CD4-positive, alpha-beta T cell treated with Interleukin-6 for 4 hours (primary cell): ENCODE measurements at regions not wholly inside any gene's neighbourhood (a gene's known extent, or its start where the extent isn't known, plus 50 kb on each side); places are given as distances from the start of the nearest gene placed in this dataset.
"Not testable (repeated sequence)": the region's sequence is repeated elsewhere in the genome, so short reads cannot be mapped to it uniquely, and the experiment has no call there.

ENCODE experiments used
- DNase-seq: peaks from one replicate; pipeline ENCODE4 v3.0.0-alpha.2; 2020; ENCODE audit warnings: mixed read lengths

DNA sequence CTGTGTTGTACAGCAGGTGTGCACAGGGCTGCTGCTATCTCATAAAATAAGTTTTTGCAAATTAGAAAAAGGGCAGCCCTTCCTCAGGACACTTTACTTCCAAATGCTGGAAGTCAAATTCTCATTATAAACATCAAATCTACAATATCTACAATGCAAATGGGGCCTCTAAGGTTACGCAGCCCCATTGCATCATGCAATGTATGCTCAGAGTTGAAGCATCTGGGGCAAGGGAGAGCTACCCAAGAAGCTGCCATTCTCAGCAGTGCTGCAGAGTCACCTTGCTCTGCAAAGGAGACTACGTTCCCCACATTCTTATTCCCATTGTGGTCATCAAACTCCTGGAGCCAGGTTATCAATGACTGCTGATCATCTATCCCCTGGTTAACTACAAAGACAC is 208.9 kb upstream of the POGK start:
- no peak for DNase-seq

DNA sequence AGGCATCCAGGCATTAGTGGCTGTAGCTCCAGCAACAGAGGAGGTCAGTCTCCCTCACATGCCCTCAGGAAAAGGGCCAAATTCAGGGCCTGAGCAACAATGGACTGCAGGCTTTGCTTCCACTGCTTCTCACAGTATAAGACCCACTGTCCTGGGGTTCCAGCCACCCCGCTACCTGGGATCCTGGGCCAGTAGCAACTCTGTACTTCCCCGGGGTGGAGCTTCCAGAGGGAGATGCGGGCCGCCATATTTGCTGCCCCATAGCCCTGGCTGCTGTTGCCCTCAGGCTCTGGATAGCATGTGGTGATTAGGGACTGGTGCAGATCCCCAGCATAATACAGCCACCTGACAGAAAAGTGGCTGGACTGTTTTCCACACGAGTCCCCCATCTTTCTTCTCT is 201.1 kb upstream of the POGK start:
- DNase-seq: no peak

DNA sequence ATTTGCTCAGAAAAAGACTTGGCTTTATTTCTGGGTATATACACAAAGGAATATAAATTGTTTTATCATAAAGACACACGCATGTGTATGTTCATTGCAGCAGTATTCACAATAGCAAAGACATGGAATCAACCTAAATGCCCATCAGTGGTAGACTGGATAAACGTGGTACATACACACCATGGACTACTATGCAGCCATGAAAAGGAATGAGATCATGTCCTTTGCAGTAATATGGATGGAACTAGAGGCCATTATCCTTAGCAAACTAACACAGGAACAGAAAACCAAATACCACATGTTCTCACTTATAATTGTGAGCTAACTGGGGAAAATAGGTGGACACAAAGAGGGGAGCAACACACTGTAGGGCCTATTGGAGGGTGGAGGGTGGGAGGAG is 182.0 kb upstream of the POGK start:
- DNase-seq: not testable (repeated sequence)

DNA sequence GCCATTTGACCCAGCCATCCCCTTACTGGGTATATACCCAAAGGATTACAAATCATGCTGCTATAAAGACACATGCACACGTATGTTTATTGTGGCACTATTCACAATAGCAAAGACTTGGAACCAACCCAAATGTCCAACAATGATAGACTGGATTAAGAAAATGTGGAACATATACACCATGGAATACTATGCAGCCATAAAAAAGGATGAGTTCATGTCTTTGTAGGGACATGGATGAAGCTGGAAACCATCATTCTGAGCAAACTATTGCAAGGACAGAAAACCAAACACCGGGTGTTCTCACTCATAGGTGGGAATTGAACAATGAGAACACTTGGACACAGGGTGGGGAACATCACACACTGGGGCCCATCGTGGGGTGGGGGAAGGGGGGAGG is 172.5 kb upstream of the POGK start:
- DNase-seq: not testable (repeated sequence)

DNA sequence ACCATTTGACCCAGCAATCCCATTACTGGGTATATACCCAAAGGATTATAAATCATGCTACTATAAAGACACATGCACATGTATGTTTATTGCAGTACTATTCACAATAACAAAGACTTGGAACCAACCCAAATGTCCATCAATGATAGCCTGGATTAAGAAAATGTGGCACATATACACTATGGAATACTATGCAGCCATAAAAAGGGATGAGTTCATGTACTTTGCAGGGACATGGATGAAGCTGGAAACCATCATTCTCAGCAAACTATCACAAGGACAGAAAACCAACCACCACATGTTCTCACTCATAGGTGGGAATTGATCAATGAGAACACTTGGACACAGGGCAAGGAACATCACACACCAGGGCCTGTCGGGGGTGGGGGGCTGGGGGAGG is 171.7 kb upstream of the POGK start:
- not testable (repeated sequence) for DNase-seq

DNA sequence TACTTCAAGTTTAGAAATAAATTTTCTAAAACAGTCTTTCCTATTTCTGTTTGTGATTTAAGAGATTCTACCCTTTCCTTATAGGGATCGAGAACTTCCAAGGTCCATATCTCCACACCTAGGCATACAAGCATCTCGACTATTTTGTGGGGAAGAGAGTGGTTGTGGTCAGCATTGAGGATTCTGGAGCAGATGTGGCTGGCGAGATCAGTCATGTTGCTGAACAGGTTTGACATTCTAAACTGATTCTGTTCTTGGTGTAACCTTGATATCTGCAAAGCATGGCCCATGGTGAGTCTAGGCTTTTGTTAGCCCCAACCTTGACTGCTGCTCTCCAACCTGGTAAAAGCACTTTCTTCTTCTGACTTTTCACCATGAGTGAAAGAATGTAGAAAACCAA is 167.6 kb upstream of the POGK start:
- DNase-seq: no peak

DNA sequence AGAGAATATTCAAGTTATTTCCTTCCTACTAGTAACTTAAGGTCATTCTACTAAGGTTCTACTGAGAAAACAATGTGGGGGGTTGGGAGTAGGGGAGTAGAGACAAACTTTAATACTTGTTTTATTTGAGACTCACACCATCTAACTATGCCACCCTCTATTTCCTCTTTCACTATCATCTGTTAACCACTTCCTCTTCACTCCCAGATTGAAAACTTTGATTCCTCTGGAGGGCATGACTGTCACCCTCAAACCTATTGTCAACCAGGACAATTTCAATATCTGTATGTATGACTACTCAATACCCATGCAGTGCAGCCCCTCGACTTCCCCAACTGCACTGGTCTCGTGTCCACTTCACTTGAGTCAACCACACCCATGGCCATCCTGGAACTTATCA is 165.6 kb upstream of the POGK start:
- no peak for DNase-seq

DNA sequence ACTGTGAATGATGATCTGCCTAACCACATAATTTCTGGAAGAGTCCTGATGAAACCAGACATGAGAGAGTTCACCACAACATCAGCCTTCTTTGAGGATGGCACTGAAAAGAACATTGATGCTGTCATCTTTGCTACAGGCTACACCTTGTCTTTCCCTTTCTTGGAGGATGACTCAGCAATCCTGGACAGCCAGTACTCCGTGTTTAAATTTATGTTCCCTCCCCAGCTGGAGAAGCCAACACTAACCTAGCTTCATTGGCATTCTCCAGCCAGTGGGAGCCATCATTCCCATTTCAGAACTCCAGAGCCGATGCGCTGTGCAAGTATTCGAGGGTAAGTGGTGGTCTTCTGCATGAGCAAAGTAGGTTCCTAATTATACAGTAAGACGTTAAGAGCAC is 164.1 kb upstream of the POGK start:
- no peak for DNase-seq

DNA sequence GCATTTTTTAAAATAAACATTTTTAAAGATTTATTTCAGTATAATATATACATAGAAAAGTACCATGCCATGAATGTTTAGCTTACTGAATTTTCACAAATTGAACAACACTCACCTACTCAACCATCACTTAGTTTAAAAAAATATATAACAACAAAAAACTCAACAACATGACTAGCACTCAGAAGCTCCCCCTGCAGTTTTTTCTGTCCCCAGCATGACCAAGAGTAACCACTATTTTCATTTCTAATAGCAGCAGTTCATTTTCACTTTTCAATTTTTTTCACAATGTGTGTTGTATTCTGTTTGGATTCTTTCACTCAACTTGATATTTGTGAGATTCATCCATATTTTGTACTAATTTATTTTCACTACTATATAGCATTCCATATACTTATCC is 162.3 kb upstream of the POGK start:
- no peak for DNase-seq

DNA sequence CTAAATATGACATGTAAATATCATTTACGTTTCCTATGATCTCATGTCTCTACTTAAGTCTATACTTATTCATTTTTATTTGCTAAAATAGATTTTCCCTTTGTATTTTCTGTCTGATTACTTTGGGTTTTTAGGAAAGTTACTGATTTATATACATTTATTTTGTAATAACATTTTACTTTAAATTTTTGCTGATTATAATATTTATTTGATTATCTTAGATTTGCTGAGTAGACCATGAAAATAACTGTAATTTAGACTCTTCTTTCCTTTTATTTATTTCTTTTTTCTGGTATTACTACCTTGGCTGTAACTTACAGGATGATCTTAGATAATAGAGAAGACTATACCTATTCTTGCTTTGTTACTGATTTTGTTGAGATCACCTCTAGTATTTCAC is 159.9 kb upstream of the POGK start:
- DNase-seq: no peak

DNA sequence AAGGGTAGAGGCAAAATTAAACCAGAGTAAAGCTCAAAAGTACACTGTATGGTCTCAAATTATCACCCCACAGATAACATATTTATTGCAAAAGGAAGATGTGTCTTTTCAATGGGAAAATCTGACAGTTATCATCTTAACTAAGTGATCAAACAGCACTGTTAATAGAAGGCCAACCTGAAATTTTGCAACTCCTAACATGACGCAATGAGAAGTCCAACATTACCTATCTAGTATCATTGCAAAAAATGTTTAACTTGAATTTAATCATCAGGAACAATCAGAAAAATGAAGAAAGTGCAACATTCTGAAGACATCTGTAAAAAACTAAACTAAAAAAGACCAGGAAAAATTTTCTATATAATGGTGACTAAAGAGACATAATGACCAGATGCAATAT is 156.7 kb upstream of the POGK start:
- DNase-seq: no peak

DNA sequence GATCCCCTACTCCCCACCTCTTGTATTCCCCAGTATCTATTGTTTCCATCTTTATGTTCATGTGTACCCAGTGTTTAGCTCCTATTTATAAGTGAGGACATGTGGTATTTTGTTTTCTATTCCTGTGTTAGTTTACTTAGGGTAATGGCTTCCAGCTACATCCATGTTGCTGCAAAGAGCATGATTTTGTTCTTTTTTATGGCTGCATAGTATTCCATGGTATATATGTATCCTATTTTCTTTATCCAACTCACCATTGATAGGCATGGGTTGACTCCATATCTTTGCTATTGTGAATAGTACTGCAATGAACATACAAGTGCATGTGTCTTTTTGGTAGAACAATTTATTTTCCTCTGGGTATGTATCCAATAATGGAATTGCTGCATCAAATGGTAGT is 154.6 kb upstream of the POGK start:
- DNase-seq: not testable (repeated sequence)

DNA sequence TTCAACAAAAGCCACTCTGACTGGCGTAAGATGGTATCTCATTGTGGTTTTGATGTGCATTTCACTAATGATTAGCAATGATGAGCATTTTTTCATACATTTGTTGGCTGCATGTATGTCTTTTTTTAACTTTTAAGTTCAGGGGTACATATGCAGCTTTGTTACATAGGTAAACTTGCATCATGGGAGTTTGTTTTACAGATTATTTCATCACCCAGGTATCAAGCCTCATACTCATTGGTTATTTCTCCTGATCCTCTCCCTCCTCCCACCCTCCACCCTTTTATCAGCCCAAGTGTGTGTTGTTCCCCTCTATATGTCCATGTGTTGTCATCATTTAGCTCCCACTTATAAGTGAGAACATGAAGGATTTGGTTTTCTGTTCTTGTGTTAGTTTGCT is 154.1 kb upstream of the POGK start:
- no peak for DNase-seq

DNA sequence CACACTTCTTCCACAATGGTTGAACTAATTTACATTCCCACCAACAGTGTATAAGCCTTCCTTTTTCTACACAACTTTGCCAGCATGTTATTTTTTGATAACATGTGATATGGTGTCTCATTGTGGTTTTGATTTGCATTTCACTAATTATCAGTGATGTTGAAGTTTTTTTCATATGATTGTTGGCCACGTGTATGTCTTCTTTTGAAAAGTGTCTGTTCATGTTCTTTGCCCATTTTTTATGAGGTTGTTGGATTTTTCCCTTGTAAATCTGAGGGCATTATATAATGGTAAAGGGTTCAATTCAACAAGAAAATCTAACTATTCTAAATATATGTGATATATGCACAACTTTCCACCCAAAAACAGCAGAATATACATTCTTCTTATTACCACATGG is 153.4 kb upstream of the POGK start:
- not testable (repeated sequence) for DNase-seq

DNA sequence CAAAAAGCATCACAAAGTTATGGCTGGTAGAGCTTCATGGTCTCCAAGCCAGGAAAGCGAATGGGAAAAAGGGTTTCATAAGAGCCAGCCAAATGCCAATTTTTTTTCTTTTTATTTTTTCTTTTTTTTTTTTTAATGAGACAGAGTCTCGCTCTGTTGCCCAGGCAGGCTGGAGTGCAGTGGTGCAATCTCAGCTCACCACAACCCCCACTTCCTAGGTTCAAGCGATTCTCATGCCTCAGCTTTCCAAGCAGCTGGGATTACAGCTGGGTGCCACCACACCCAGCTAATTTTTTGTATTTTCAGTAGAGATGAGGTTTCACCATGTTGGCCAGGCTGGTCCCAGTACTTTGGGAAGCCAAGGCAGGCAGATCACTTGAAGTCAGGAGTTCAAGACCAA is 148.7 kb upstream of the POGK start:
- DNase-seq: not testable (repeated sequence)

DNA sequence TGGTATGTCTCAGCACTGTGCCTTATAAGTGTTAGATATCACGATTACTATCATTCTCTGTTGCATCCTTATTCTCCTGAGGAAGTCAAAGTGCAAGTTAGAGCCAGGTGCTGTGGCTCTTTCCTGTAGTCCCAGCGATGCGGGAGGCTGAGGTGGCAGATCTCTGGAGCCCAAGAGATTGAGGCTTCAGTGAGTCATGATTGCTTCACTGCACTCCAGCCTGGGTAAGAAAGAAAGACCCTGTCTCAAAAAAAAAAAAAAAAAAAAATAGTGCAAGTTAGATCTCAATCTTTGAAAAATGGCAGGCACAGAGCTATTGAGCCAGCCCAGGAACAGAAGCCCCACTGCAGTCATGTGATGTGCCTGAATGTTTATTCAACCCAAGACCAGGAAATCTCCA is 147.8 kb upstream of the POGK start:
- no peak for DNase-seq

DNA sequence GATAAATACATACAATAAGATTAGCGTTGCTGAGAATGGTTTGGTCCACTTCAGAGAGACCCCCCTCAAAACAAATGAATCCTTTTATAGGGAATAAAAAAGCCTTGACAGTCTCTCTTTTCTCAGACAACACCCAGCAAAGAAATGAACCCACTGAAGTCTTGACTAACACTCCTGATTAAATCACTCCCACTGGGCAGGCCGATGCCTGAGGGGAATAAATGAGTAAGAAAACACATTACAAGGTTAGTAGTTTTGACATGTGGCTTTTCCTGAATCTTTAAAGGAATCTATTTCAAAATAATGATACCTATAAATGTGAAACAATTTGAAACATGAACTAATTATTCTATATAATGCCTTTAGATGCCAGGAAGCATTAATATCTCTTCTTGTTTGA is 146.9 kb upstream of the POGK start:
- DNase-seq: no peak

DNA sequence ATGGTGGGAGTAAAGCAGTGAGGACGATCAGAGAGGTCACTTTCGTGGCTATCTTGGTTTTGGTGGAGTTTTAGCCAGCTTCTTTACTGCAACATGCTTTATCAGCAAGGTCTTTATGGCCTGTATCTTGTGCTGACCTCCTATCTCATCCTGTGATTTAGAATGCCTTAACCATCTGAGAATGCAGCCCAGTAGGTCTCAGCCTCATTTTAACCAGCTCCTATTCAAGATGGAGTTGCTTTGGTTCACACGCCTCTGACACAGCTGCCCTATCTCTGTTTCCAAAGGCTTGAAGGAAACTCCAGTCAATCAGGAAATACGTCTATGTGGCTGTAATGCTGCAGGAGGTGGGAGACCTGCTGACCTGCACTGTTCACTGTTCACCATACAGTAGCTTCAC is 146.1 kb upstream of the POGK start:
- DNase-seq: no peak

DNA sequence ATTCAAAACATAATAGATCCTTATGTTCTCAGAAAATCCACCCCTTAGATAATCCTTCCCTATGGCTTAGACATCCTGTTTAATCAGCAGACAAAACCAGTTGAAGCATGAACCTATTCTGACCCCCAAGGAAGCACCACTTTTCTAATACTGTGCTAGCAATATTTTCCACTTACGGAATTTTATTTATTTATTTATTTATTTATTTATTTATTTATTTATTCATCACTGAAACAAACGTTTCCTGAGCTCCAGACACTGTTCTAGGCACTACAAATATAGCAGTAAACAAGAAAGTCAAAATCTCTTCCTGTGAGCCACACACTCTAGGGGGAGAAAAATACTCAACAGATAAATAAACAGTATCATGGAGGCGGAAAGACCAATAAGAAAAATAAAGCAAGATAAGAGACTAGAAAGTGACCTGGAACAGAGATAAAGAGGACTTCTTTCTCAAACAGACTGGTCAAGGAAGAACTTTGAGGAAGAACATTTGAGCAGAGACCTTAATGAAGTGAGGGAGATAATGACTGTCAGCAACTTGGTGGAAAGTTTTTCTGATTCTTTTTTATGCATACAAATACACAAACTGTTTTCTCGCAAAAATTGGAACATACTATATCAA is 145.5 kb upstream of the POGK start:
- DNase-seq: no peak

DNA sequence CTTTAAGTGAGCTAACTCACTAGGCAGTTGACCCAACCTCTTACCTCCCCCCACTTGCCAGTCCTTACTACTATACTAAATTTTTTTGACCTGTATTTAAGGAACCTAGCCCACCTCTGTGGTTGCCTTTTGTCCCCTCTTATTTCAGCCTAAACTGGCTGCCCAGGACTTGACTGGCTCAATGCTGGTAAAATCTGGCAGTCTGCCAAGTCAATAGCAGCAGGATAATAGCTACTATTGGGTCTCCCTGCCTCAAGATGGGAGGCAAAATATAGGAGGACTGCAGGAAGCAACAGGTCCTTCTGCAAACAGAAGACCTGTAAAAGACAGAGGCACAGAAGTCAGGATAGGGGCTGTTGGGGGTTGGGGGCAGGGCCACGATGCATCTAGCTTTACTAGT is 144.2 kb upstream of the POGK start:
- DNase-seq: no peak

DNA sequence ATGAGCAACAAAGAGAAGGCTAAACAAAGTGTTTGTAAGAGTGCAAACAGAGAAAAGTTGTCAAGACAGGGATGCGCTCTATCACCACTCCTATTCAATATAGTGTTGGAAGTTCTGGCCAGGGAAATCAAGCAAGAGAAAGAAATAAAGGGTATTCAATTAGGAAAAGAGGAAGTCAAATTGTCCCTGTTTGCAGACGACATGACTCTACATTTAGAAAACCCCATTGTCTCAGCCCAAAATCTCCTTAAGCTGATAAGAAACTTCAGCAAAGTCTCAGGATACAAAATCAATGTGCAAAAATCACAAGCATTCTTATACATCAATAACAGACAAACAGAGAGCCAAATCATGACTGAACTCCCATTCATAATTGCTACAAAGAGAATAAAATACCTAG is 143.4 kb upstream of the POGK start:
- not testable (repeated sequence) for DNase-seq

DNA sequence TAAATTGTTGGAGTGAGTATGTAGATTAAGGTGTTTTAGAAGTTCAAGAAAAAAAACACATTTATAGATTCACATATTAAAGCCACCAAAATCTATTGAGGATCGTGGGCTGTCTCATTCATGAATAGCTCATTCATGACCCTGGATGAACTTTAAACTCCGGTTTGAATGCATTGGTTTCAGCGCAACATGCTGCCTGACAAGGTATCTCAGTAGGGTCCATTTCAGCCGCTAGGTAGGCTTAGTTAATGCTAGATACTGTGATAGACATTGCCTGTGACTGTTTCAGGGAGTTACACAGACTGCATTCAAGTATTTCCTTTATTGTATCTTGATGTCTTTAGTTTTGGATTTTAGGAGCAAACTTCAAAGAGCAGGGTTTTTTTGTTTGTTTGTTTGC is 140.5 kb upstream of the POGK start:
- no peak for DNase-seq

DNA sequence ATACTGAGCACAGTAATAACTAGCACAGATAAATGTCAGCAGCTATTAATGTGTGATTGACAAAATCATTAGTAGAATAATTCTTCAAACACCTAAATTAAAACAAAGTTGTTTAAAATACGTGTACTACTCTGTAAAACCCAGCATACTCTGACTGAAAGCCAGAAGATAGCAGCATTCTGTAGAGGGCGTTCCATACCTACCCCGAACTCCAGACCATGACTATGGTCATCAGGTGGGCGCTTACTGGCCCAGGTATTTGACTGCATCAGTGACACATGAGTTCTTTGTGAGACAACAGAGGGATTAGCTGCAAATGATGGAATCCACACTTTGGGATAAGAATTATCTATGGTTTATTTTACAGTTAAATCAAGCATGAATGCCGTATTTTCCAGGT is 139.7 kb upstream of the POGK start:
- DNase-seq: no peak

DNA sequence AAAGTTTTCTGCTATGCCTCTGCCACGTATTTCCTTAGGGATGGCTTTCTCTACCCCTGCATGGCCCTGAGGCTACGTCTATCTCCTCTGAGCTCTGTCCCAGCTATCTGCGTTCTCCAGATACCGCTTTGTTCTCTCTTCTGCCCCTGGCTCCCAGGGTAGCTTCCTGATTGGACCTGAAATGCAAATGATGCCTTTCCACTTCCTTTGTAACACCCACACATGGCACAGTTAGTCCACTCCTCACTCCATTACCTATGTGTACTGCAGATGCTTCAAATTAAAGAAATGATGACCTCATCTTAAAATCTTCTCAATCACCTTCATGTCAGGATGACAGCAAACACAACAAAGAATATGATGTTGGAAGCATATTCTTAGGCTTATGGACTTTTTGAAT is 138.6 kb upstream of the POGK start:
- no peak for DNase-seq

DNA sequence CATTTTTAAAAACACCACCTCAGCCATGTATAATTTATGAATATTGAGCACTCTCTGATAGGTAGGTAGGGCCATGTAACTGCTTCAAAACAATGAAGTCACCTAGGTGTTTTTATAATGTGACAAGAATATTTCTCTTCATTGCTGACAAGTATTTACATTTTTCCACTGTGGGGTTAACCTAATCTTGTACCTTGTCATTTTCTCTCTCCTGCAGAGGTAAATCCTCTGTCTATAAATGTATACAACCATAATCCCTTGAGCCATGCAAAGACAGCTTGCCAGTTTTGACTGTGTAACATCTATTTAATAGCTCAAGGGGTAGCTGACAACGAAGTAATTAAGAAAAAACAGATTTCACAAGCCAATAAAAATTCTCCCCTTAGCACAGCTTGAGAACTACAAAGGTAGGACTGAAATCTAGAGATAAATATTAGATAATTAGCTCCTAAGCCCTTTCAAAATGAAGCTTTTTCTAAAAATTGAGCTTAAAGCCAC is 137.6 kb upstream of the POGK start:
- no peak for DNase-seq

DNA sequence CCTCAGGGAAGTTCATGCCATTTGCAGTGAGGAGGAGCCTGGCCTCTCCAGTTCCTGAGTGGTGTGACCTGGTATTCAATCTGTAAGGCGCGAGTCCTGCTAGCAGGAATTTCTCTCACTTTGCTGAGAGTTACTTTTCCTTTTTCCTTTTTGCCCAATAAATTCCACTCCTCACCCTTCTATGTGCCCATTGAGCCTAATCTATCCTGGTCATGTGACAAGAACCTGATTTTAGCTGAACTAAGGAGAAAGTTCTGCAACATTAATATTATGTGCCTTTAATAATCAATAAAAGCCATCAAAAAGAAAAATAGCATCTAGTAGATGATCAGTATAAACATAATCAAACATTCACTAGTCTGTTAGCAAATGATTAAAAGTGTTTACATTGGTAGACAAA is 136.1 kb upstream of the POGK start:
- DNase-seq: no peak
